RWPE2 (cell line): ENCODE measurements at regions not wholly inside any gene's neighbourhood (a gene's known extent, or its start where the extent isn't known, plus 50 kb on each side); places are given as distances from the start of the nearest gene placed in this dataset.

ENCODE experiments used
- ATAC-seq: fragments of 200-7000 bp; cut with Tn5 transposase; 3 replicates; pipeline ENCODE4 v1.9.1; 2021; ENCODE audit warnings: low read depth
- DNase-seq: peaks from one replicate; pipeline ENCODE4 v3.0.0-alpha.2; 2020; ENCODE audit warnings: low spot score
- H3K27ac ChIP-seq: fragments of 450-650 bp; 2 replicates; pipeline ENCODE4 v1.5.1; 2017; ENCODE audit warnings: mild to moderate bottlenecking; ENCODE audit not compliant: poor library complexity, severe bottlenecking
- H3K27me3 ChIP-seq: fragments of 250-450 bp; sonication (Bioruptor Pico); 2 replicates; pipeline ENCODE4 v1.5.1; 2021; ENCODE audit warnings: mild to moderate bottlenecking, moderate library complexity; ENCODE audit not compliant: insufficient read depth, poor library complexity, severe bottlenecking
- H3K36me3 ChIP-seq: fragments of 250-450 bp; sonication (Bioruptor Pico); 2 replicates; pipeline ENCODE4 v1.5.1; 2020; ENCODE audit warnings: low read depth, mild to moderate bottlenecking, moderate library complexity
- H3K4me1 ChIP-seq: fragments of 250-450 bp; sonication (Bioruptor Pico); 2 replicates; pipeline ENCODE4 v1.5.1; 2021; ENCODE audit warnings: mild to moderate bottlenecking, moderate library complexity; ENCODE audit not compliant: insufficient read depth, poor library complexity, severe bottlenecking
- H3K4me3 ChIP-seq: fragments of 250-450 bp; sonication (Bioruptor Pico); 2 replicates; pipeline ENCODE4 v1.5.1; 2021; ENCODE audit warnings: mild to moderate bottlenecking, moderate library complexity; ENCODE audit not compliant: severe bottlenecking
- H3K9me3 ChIP-seq: fragments of 250-450 bp; sonication (Bioruptor Pico); 2 replicates; pipeline ENCODE4 v1.5.1; 2021; ENCODE audit warnings: mild to moderate bottlenecking, moderate library complexity; ENCODE audit not compliant: severe bottlenecking
- TF ChIP-seq, protein P1 (sequence below): fragments of 450-650 bp; IDR thresholded peaks from one replicate; pipeline ENCODE4 v1.5.1; 2017; ENCODE audit warnings: mild to moderate bottlenecking, moderate library complexity; ENCODE audit not compliant: poor library complexity, severe bottlenecking

DNA sequence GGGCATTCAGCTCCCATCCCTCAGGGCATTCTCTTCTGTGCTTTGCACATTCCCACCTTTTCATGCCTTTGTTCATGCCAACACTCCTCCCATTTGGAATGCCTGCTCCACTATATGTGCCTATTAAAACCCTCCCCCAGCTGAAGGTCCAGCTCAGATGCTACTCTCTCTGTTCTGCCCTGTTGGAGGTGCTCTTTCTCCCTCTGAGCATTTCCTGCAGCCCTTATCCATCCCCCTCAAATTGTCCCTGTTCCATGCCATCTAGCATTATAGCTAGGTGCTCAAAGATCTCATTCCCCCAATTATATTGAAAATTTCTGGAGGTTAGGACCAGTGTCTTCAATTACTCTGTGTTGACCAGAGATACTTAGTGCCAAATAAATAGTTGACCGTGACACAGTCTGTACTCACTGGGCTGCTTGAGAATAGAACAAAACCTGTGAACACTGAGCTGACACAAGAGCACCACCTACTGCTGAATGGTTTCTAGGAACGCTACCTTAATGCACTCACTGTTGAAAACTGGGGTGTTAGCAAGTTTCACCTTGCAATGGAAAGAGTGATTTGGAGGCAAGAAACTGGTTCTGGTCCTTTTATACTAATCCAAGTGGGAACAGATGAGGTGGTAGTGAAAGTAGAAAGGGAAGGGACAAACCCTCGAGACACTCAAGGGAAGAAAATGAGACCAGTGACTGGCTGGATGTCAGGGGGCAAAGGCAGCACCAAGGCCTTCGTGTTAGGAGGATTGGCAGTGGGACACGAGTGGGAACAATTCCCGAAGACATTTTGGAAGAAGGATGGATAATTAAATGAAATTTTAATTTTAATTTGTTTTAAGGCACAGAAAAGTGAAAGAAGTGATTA lies 289.8 kb upstream of the ROPN1 start:
- TF ChIP-seq, protein P1, sequence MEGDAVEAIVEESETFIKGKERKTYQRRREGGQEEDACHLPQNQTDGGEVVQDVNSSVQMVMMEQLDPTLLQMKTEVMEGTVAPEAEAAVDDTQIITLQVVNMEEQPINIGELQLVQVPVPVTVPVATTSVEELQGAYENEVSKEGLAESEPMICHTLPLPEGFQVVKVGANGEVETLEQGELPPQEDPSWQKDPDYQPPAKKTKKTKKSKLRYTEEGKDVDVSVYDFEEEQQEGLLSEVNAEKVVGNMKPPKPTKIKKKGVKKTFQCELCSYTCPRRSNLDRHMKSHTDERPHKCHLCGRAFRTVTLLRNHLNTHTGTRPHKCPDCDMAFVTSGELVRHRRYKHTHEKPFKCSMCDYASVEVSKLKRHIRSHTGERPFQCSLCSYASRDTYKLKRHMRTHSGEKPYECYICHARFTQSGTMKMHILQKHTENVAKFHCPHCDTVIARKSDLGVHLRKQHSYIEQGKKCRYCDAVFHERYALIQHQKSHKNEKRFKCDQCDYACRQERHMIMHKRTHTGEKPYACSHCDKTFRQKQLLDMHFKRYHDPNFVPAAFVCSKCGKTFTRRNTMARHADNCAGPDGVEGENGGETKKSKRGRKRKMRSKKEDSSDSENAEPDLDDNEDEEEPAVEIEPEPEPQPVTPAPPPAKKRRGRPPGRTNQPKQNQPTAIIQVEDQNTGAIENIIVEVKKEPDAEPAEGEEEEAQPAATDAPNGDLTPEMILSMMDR = peak; percentile 60
- ATAC-seq = 0 out of 3 replicates have a peak, but pooled peaks have one; percentile 35
- Histone ChIP-seq H3K4me3 (no peak overlapping the region), H3K4me1 (no peaks in the 10 kb centered on the region), H3K27ac (no peak overlapping the region), H3K36me3 (no peaks in the 10 kb centered on the region), H3K9me3 (no peaks in the 10 kb centered on the region), H3K27me3 (peaks cover 3% of the 10 kb centered on the region)
- no peak for DNase-seq

DNA sequence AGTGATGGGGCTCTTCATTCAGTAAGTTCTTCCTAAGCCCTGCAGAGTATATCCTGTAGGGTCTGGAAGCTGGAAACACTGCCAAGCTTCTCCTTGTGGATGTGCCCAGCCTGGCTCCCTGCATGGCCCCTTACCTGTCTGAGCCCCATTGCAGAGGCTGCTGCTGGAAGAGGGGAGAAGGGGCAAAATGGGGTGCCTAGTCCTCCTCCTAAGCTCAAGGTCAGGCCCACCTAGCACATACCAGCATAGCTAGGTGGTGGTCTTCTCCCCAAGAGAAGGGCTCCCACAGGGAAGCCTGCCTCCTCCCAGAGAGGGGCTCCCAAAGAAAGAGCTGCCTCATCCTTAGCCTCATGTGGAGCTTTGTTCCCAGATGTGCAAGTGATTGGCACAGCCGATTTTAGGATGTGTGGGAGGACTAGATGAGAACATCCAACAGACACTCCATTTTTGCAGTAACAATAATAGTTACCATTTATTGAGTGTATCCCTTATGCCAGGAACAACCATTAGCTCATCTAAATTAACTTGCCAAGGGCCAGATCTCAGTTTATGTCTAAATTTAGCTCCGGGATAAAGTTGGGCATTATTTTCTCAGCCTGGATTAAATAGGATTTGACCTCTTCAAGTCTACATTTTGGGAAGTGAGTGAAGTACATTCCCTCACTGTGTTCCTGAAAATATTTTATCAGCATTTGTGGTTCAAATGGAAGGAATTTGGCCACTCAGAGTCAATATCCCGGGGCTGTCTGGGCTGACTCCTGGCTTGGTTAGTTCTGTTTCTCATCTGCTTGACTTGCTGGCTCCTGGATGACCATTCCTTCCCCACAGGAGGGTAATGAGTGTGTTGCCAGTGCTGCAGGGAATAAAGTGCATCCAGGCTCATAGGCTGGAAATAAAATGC lies 291.1 kb upstream of the ROPN1 start:
- TF ChIP-seq, protein P1 = no peak
- Histone ChIP-seq H3K36me3 (no peaks in the 10 kb centered on the region), H3K27me3 (peaks cover 3% of the 10 kb centered on the region), H3K4me1 (no peaks in the 10 kb centered on the region), H3K4me3 (no peak overlapping the region), H3K27ac (no peak overlapping the region), H3K9me3 (no peaks in the 10 kb centered on the region)
- no peak for DNase-seq
- no peak for ATAC-seq

DNA sequence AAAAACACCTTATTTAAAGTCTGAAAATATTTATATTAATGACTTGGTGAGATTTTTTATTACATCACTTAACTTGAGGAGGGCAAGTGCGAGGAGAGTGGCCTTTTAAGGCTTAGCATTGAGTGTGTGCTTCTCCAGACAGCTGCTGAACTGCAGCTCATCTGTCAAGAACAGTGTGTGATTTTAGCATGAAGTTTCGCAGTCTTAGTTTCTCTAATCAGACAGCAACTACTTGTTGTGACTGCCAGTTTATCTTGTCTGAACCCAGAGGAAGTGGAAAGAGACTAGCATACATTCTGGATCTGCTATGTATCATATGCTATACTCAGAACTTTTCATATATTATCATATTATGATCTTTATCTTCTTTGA lies 291.7 kb upstream of the ROPN1 start:
- Histone ChIP-seq H3K27ac (no peak overlapping the region), H3K4me3 (no peak overlapping the region), H3K36me3 (no peaks in the 10 kb centered on the region), H3K27me3 (peaks cover 3% of the 10 kb centered on the region), H3K4me1 (no peaks in the 10 kb centered on the region), H3K9me3 (no peaks in the 10 kb centered on the region)
- ATAC-seq (no peak), DNase-seq (no peak)
- TF ChIP-seq, protein P1 = no peak

DNA sequence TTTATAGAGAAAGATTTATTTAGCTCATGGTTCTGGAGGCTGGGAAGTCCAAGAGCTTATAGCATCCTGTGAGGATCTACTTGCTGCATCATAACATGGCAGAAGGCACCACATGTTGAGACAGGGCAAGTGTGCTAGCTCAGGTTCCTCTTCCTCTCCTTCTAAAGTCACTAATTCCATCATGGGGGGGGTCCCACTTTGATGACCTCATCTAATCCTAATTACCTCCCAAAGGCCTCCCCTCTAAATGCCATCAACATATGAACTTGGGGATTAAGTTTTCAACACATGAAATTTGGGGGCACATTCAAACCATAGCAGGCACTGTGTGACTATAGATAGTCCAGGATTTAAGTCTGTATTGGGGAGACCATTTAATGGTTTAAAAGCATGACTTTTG lies 297.1 kb upstream of the ROPN1 start:
- Histone ChIP-seq H3K4me3 (no peak overlapping the region), H3K36me3 (no peaks in the 10 kb centered on the region), H3K9me3 (no peaks in the 10 kb centered on the region), H3K4me1 (no peaks in the 10 kb centered on the region), H3K27ac (no peak overlapping the region), H3K27me3 (peaks cover 19% of the 10 kb centered on the region)
- TF ChIP-seq, protein P1 = no peak
- no peak for ATAC-seq
- no peak for DNase-seq
